ENCODE measurements at regions not wholly inside any gene's neighbourhood (a gene's known extent, or its start where the extent isn't known, plus 50 kb on each side); places are given as distances from the start of the nearest gene placed in this dataset.

- no peak overlapping the region for H3K4me2 ChIP-seq (ENCODE audit: low read length)
- no peak overlapping the region for H3K4me3 ChIP-seq (ENCODE audit: low read length)
- TF ChIP-seq EZH2 (IDR thresholded peaks at IDR 0.05; ENCODE audit: borderline replicate concordance, insufficient read depth, low read length, poor library complexity, severe bottlenecking) (no peak), SMC3 (conservative IDR thresholded peaks at IDR 0.05; ENCODE audit: poor library complexity) (no peak), MXI1 (conservative IDR thresholded peaks at IDR 0.05; ENCODE audit: poor library complexity, severe bottlenecking) (no peak), TAF1 (IDR thresholded peaks at IDR 0.05; ENCODE audit: low read depth) (no peak), CTCF (IDR thresholded peaks at IDR 0.05; ENCODE audit: poor library complexity, severe bottlenecking) (no peak), RAD21 (conservative IDR thresholded peaks at IDR 0.05) (no peak), POLR2AphosphoS5 (IDR thresholded peaks at IDR 0.05) (no peak), REST (IDR thresholded peaks at IDR 0.05; ENCODE audit: borderline replicate concordance) (no peak), EP300 (conservative IDR thresholded peaks at IDR 0.05; ENCODE audit: poor library complexity, severe bottlenecking) (no peak)
These were observed 335.4 kb downstream of the SLC4A3 start for GRCh38 chr2:219962801-219963200.

GRCh38 chr2:219965287-219966194, 338.1 kb downstream of the SLC4A3 start:
- H3K4me2 ChIP-seq (ENCODE audit: low read length) = no peak overlapping the region
- no peaks in the 10 kb centered on the region for H3F3A ChIP-seq (ENCODE audit: insufficient read depth, low read length, poor library complexity, severe bottlenecking)
- no peak overlapping the region for H3K27ac ChIP-seq (ENCODE audit: low read length)
- no peaks in the 10 kb centered on the region for H3K36me3 ChIP-seq (ENCODE audit: insufficient read depth, low read length)
- no peaks in the 10 kb centered on the region for H3K27me3 ChIP-seq (ENCODE audit: insufficient read depth, low read depth, low read length)
- no peaks in the 10 kb centered on the region for H3K9me3 ChIP-seq (ENCODE audit: low read length)
- no peak overlapping the region for H3K9ac ChIP-seq (ENCODE audit: low read length)
- H3K79me2 ChIP-seq (replicated peaks; ENCODE audit: insufficient read depth, low read length) = no peaks in the 10 kb centered on the region
- no peak overlapping the region for H2AFZ ChIP-seq (ENCODE audit: low read depth, low read length)
- no peaks in the 10 kb centered on the region for H4K20me1 ChIP-seq (ENCODE audit: insufficient read depth)
- H3K4me3 ChIP-seq (ENCODE audit: low read length) = peak overlapping the region; percentile 7
- TF ChIP-seq EP300 (conservative IDR thresholded peaks at IDR 0.05; ENCODE audit: poor library complexity, severe bottlenecking) = peak; percentile 19
- TF ChIP-seq CTCF (IDR thresholded peaks at IDR 0.05; ENCODE audit: poor library complexity, severe bottlenecking) = no peak
- no peaks in the 10 kb centered on the region for H3K9me2 ChIP-seq (ENCODE audit: insufficient read depth, low read length)

More at GRCh38 chr2:219962801-219963200, 335.4 kb downstream of the SLC4A3 start:
- H3K27ac ChIP-seq (ENCODE audit: low read length) = no peak overlapping the region
- no peak overlapping the region for H2AFZ ChIP-seq (ENCODE audit: low read depth, low read length)
- H3K9me3 ChIP-seq (ENCODE audit: low read length) = no peaks in the 10 kb centered on the region
- H3K9ac ChIP-seq (ENCODE audit: low read length) = no peak overlapping the region
- no peaks in the 10 kb centered on the region for H3K27me3 ChIP-seq (ENCODE audit: insufficient read depth, low read depth, low read length)
- H4K20me1 ChIP-seq (ENCODE audit: insufficient read depth) = no peaks in the 10 kb centered on the region
- no peaks in the 10 kb centered on the region for H3K79me2 ChIP-seq (replicated peaks; ENCODE audit: insufficient read depth, low read length)
- H3F3A ChIP-seq (ENCODE audit: insufficient read depth, low read length, poor library complexity, severe bottlenecking) = no peaks in the 10 kb centered on the region
- no peaks in the 10 kb centered on the region for H3K9me2 ChIP-seq (ENCODE audit: insufficient read depth, low read length)
- H3K36me3 ChIP-seq (ENCODE audit: insufficient read depth, low read length) = no peaks in the 10 kb centered on the region
